ENCODE measurements at regions not wholly inside any gene's neighbourhood (a gene's known extent, or its start where the extent isn't known, plus 50 kb on each side); places are given as distances from the start of the nearest gene placed in this dataset.

GRCh38 chr1:229874609-229875008, 192.4 kb upstream of the GALNT2 start:
- H3K9me3 ChIP-seq (ENCODE audit: insufficient read depth, low read depth, low read length): no peaks in the 10 kb centered on the region
- H3K9ac ChIP-seq (ENCODE audit: low read depth, low read length): no peak overlapping the region
- H3K27me3 ChIP-seq (ENCODE audit: insufficient read depth, low read length): no peaks in the 10 kb centered on the region
- no peak overlapping the region for H3K4me3 ChIP-seq (ENCODE audit: low read length)
- no peak overlapping the region for H3K27ac ChIP-seq (ENCODE audit: low read depth, low read length)
- WGBS: 85% methylated on average over 2 of the region's 2 CpGs
- H3K36me3 ChIP-seq (ENCODE audit: insufficient read depth, low read length): no peaks in the 10 kb centered on the region
- H3K4me1 ChIP-seq (ENCODE audit: insufficient read depth, low read length): no peaks in the 10 kb centered on the region

- H3K27ac ChIP-seq (ENCODE audit: low read depth, low read length): no peak overlapping the region
- H3K4me1 ChIP-seq (ENCODE audit: insufficient read depth, low read length): no peaks in the 10 kb centered on the region
- H3K4me3 ChIP-seq (ENCODE audit: low read length): no peak overlapping the region
- H3K36me3 ChIP-seq (ENCODE audit: insufficient read depth, low read length): no peaks in the 10 kb centered on the region
- H3K27me3 ChIP-seq (ENCODE audit: insufficient read depth, low read length): no peaks in the 10 kb centered on the region
- no peak overlapping the region for H3K9ac ChIP-seq (ENCODE audit: low read depth, low read length)
- WGBS: 93% methylated on average over 4 of the region's 4 CpGs
- no peaks in the 10 kb centered on the region for H3K9me3 ChIP-seq (ENCODE audit: insufficient read depth, low read depth, low read length)
These were observed 192.0 kb upstream of the GALNT2 start for GRCh38 chr1:229875086-229875485.

- no peak overlapping the region for H3K9ac ChIP-seq (ENCODE audit: low read depth, low read length)
- H3K27ac ChIP-seq (ENCODE audit: low read depth, low read length): no peak overlapping the region
- 88% methylated on average over 3 of the region's 3 CpGs for WGBS
- H3K36me3 ChIP-seq (ENCODE audit: insufficient read depth, low read length): no peaks in the 10 kb centered on the region
- H3K4me3 ChIP-seq (ENCODE audit: low read length): no peak overlapping the region
- H3K4me1 ChIP-seq (ENCODE audit: insufficient read depth, low read length): no peaks in the 10 kb centered on the region
- H3K9me3 ChIP-seq (ENCODE audit: insufficient read depth, low read depth, low read length): no peaks in the 10 kb centered on the region
- no peaks in the 10 kb centered on the region for H3K27me3 ChIP-seq (ENCODE audit: insufficient read depth, low read length)
These were observed 187.3 kb upstream of the GALNT2 start for GRCh38 chr1:229879746-229880145.

GRCh38 chr1:229880271-229881170, 186.5 kb upstream of the GALNT2 start:
- H3K27ac ChIP-seq (ENCODE audit: low read depth, low read length): no peak overlapping the region
- H3K9me3 ChIP-seq (ENCODE audit: insufficient read depth, low read depth, low read length): no peaks in the 10 kb centered on the region
- WGBS: 93% methylated on average over 15 of the region's 15 CpGs
- H3K9ac ChIP-seq (ENCODE audit: low read depth, low read length): no peak overlapping the region
- no peaks in the 10 kb centered on the region for H3K36me3 ChIP-seq (ENCODE audit: insufficient read depth, low read length)
- H3K4me1 ChIP-seq (ENCODE audit: insufficient read depth, low read length): no peaks in the 10 kb centered on the region
- H3K27me3 ChIP-seq (ENCODE audit: insufficient read depth, low read length): no peaks in the 10 kb centered on the region
- no peak overlapping the region for H3K4me3 ChIP-seq (ENCODE audit: low read length)

DNA sequence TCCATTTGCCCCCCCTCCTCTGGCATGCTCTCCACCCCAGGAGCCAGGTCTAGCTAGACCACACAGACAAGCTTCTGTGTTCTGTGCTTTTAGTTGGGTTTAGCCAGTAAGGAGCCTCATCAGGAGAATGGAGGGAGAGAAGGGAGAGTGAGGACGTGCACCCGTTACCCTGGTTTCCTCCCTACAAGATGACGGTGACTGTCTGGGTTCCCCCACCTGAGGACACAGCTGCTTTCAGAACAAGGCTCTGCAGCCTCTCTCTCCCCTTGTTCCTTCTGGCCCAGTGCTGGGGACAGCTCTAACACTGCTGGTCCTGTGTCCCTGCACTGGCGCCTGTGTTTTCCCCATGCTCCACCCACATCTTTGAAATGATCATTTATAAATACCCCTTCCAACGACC, 184.4 kb upstream of the GALNT2 start:
- WGBS: 85% methylated on average over 5 of the region's 5 CpGs
- Histone ChIP-seq H3K36me3 (ENCODE audit: insufficient read depth, low read length) (no peaks in the 10 kb centered on the region), H3K4me1 (ENCODE audit: insufficient read depth, low read length) (no peaks in the 10 kb centered on the region), H3K27ac (ENCODE audit: low read depth, low read length) (no peak overlapping the region), H3K9ac (ENCODE audit: low read depth, low read length) (no peak overlapping the region), H3K9me3 (ENCODE audit: insufficient read depth, low read depth, low read length) (no peaks in the 10 kb centered on the region), H3K27me3 (ENCODE audit: insufficient read depth, low read length) (no peaks in the 10 kb centered on the region), H3K4me3 (ENCODE audit: low read length) (no peak overlapping the region)

DNA sequence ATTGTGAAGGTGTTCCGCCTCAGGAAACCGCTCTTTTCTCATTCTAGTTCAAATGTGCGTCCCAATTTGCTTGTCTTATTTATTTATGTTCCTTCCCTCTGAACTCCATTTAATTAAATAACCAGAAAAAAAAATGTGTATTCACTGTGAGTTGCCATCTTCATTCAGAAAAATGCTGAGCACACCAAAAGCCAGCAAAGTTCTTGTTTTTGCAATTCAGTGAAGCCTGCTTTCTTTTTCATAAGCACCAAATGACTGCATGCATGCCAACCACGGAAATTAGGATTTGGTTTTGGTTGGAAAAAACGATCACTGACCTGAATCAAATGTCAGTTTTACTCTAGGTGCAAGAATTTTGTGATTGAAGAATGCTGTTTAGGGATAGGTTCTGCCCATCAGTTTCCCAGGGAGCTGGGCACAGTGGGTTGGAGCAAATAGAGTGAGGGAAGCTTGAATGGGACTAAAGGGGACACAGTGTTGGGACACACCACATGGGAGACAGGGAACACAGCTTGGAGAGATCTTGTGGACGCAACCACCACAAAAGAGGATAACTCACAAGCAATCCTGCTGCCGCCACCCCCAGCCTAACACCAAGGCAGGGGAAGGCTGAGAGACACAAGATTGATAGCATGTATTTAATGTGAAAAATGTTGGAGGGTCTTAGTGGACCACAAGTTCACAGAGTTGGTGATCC, 183.4 kb upstream of the GALNT2 start:
- 93% methylated on average over 7 of the region's 7 CpGs for WGBS
- Histone ChIP-seq H3K4me1 (ENCODE audit: insufficient read depth, low read length) (no peaks in the 10 kb centered on the region), H3K27ac (ENCODE audit: low read depth, low read length) (no peak overlapping the region), H3K9me3 (ENCODE audit: insufficient read depth, low read depth, low read length) (no peaks in the 10 kb centered on the region), H3K36me3 (ENCODE audit: insufficient read depth, low read length) (no peaks in the 10 kb centered on the region), H3K27me3 (ENCODE audit: insufficient read depth, low read length) (no peaks in the 10 kb centered on the region), H3K4me3 (ENCODE audit: low read length) (no peak overlapping the region), H3K9ac (ENCODE audit: low read depth, low read length) (no peak overlapping the region)

GRCh38 chr1:229884765-229885164, 182.3 kb upstream of the GALNT2 start:
- 88% methylated on average over 4 of the region's 4 CpGs for WGBS
- Histone ChIP-seq H3K9ac (ENCODE audit: low read depth, low read length) (no peak overlapping the region), H3K27ac (ENCODE audit: low read depth, low read length) (no peak overlapping the region), H3K4me3 (ENCODE audit: low read length) (no peak overlapping the region), H3K9me3 (ENCODE audit: insufficient read depth, low read depth, low read length) (no peaks in the 10 kb centered on the region), H3K36me3 (ENCODE audit: insufficient read depth, low read length) (no peaks in the 10 kb centered on the region), H3K4me1 (ENCODE audit: insufficient read depth, low read length) (no peaks in the 10 kb centered on the region), H3K27me3 (ENCODE audit: insufficient read depth, low read length) (no peaks in the 10 kb centered on the region)

DNA sequence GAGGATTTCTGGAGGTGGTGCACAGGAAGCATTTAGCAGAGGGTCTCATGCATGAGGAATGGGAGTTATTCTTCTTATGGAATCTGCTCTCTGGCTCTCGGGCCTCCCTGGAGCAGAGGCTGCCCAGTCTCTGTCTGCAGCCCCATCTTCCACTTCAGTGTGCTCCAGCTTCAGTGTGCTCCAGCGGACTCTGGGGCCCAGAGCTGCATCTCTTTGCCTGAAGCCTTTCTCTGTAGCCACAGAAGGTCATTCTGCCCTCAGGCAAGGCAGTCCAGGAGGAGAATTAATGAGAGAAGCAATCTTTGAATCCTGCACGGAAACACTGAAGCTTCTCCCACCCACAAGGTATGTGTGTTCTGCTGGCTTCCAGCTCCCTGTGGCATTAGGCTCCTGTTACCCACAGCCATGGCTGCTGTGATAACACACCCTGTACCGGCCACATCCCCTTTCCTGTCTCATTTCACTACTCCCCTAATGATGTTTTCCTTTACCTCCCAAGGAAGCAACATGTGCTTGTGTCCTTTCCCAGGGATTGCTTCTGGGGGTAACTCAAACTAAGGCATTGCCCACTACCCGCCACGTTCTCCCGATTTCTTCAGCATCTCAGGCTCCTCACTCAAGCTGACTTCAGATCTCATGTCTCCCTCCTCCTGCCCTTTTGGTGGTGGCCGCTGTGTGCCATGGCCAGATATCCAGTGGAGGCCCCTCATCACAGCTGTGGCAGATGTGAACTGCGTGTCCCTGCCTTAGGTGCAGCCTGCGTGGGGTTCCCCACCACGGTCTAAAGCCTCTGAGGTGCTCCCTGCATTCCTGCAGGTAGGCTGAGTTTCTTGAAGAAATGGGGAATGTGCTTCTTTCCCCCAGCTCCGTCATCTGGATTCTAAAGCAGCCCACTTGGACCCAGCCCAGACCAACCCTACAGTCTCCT, 181.2 kb upstream of the GALNT2 start:
- H3K4me3 ChIP-seq (ENCODE audit: low read length): no peak overlapping the region

GRCh38 chr1:229886636-229887035, 180.4 kb upstream of the GALNT2 start:
- 89% methylated on average over 6 of the region's 8 CpGs for WGBS
- no peak overlapping the region for H3K9ac ChIP-seq (ENCODE audit: low read depth, low read length)
- no peak overlapping the region for H3K4me3 ChIP-seq (ENCODE audit: low read length)
- H3K4me1 ChIP-seq (ENCODE audit: insufficient read depth, low read length): no peaks in the 10 kb centered on the region
- H3K9me3 ChIP-seq (ENCODE audit: insufficient read depth, low read depth, low read length): no peaks in the 10 kb centered on the region
- no peaks in the 10 kb centered on the region for H3K36me3 ChIP-seq (ENCODE audit: insufficient read depth, low read length)
- no peaks in the 10 kb centered on the region for H3K27me3 ChIP-seq (ENCODE audit: insufficient read depth, low read length)
- H3K27ac ChIP-seq (ENCODE audit: low read depth, low read length): no peak overlapping the region

More for the DNA sequence above, 181.2 kb upstream of the GALNT2 start:
- Histone ChIP-seq H3K9ac (ENCODE audit: low read depth, low read length) (no peak overlapping the region), H3K4me1 (ENCODE audit: insufficient read depth, low read length) (no peaks in the 10 kb centered on the region), H3K27ac (ENCODE audit: low read depth, low read length) (no peak overlapping the region), H3K9me3 (ENCODE audit: insufficient read depth, low read depth, low read length) (no peaks in the 10 kb centered on the region), H3K36me3 (ENCODE audit: insufficient read depth, low read length) (no peaks in the 10 kb centered on the region), H3K27me3 (ENCODE audit: insufficient read depth, low read length) (no peaks in the 10 kb centered on the region)
- 90% methylated on average over 12 of the region's 12 CpGs for WGBS

DNA sequence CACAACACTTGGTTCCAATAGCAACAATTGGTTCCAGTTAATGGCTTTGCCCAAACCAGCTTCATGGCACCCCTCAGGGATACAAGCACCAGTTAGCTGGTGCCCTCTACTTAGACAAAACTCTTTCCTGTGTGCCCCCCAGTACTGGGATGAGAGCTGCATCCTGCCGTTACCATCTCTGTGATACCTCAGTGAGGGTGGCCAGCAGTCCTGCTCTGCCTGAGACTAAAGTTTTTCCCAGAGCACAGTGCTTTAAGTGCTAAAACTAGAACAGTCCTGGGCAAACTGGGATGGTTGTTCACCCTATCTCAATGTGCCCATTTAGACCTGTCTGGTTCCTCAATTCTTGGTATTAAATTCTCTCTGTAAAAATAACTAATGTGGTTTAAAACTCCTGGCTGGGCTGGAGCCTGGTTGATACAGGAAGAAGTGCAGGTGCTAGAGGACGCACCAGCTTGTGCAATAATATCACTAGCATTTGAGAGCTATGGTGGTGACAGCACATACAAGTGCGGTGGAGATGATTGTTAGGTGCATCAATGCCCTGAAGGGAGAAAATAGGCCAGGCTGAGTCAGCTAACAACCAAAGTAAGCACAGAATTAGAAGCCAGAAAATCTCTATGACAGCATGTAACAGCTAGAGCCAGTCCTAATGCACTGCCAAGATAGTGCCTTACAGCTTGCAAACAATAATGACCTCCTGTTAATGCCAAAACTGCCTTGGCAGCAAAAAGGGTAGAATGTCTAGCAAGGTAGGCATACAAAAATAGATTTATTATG, 179.8 kb upstream of the GALNT2 start:
- Histone ChIP-seq H3K36me3 (ENCODE audit: insufficient read depth, low read length) (no peaks in the 10 kb centered on the region), H3K4me1 (ENCODE audit: insufficient read depth, low read length) (no peaks in the 10 kb centered on the region), H3K4me3 (ENCODE audit: low read length) (no peak overlapping the region), H3K27ac (ENCODE audit: low read depth, low read length) (no peak overlapping the region), H3K9me3 (ENCODE audit: insufficient read depth, low read depth, low read length) (no peaks in the 10 kb centered on the region), H3K9ac (ENCODE audit: low read depth, low read length) (no peak overlapping the region), H3K27me3 (ENCODE audit: insufficient read depth, low read length) (no peaks in the 10 kb centered on the region)
- WGBS: 96% methylated on average over 3 of the region's 3 CpGs

Data from HUES64 (cell line).